Activated CD8-positive, alpha-beta memory T cell treated with anti-CD3 and anti-CD28 coated beads, Interleukin-2, amount 50 U/mL, for 24 hours (primary cell): ENCODE measurements at regions not wholly inside any gene's neighbourhood (a gene's known extent, or its start where the extent isn't known, plus 50 kb on each side); places are given as distances from the start of the nearest gene placed in this dataset.
"Not testable (repeated sequence)": the region's sequence is repeated elsewhere in the genome, so short reads cannot be mapped to it uniquely, and the experiment has no call there.

Experiments
- DNase-seq: peaks from one replicate; pipeline ENCODE4 v3.0.0-alpha.2; 2020; ENCODE audit errors: extremely low read depth

GRCh38 chr3:195970873-195971272, 62.5 kb upstream of the TNK2 start:
- not testable (repeated sequence) for DNase-seq

GRCh38 chr3:195969838-195970776, 61.8 kb upstream of the TNK2 start:
- DNase-seq = not testable (repeated sequence)

- not testable (repeated sequence) for DNase-seq
Observed at GRCh38 chr3:195969341-195969740, 61.0 kb upstream of the TNK2 start.

GRCh38 chr3:195968104-195968503, 59.8 kb upstream of the TNK2 start:
- not testable (repeated sequence) for DNase-seq

GRCh38 chr3:195967387-195967720, 59.0 kb upstream of the TNK2 start:
- not testable (repeated sequence) for DNase-seq

DNA sequence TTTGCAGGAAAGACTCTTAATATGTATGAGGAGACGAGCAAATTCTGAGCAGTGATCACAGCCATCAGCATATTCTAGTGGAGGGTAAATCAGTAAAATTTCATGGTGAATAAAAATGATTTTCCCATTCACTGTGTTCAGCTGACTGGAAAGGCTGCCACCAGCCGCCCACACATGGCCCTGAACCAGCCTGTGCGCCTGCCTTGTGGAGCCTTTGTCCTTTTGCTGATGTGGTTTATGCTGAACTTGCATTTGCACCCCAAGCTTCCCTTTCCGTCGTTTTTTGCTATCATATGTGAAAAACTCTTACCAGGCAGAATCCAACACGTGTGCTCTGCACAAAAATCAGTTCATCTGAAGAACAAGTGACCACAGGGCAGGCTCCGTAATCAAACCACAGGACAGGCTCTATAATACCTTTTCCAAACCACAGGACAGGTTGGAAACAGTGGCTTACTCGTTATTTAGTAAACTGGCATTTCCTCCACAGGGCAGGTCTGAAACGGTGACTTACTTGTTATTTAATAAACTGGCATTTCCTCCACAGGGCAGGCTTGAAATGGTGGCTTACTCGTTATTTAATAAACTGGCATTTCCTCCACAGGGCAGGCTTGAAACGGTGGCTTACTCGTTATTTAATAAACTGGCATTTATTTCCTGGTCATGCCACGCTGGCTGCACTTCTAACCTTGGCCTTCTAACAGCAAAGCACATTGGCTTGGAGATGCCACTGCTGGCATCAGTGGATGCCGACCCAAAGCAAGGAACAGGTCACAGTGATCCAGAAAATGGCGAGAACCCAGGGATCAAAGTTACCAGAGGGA, 58.4 kb upstream of the TNK2 start:
- DNase-seq = not testable (repeated sequence)

- DNase-seq = not testable (repeated sequence)
Observed at GRCh38 chr3:195965217-195965616, 56.9 kb upstream of the TNK2 start.

- DNase-seq = not testable (repeated sequence)
Observed at GRCh38 chr3:195964318-195965107, 56.2 kb upstream of the TNK2 start.

GRCh38 chr3:195962222-195962621, 53.9 kb upstream of the TNK2 start:
- not testable (repeated sequence) for DNase-seq

DNA sequence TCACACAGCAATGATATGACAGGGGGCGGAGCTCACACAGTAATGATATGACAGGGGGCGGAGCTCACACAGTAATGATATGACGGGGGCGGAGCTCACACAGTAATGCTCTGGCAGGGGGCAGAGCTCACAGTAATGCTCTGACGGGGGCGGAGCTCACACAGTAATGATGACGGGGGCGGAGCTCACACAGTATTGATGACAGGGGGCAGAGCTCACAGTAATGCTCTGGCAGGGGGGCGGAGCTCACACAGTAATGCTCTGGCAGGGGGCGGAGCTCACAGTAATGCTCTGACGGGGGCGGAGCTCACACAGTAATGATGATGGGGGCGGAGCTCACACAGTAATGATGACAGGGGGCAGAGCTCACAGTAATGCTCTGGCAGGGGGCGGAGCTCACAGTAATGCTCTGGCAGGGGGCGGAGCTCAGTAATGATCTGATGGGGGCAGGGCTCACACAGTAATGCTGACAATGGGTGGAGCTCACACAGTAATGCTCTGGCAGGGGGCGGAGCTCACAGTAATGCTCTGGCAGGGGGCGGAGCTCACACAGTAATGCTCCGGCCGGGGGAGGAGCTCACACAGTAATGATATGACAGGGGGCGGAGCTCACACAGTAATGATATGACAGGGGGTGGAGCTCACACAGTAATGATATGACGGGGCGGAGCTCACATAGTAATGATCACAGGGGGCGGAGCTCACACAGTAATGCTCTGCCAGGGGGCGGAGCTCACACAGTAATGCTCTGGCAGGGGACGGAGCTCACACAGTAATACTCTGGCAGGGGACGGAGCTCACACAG, 52.8 kb upstream of the TNK2 start:
- DNase-seq = not testable (repeated sequence)

DNA sequence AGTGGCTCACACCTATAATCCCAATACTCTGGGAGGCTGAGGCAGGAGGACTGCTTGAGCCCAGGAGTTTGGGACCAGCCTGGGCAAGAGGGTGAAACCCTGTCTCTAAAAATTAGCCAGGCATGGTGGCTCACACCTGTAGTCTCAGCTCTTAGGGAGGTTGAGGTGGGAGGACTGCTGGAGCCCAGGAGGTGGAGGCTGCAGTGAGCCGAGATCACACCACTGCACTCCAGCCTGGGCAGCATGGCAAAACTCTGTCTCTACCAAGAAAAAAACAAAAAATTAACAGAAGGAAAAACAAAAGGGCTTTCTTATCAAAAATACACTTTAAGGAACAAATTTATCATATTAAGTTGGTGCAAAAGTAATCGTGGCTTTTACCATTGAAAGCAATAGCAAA, 51.8 kb upstream of the TNK2 start:
- DNase-seq = not testable (repeated sequence)

GRCh38 chr3:195959367-195960157, 51.2 kb upstream of the TNK2 start:
- DNase-seq = not testable (repeated sequence)

GRCh38 chr3:195958736-195959135, 50.4 kb upstream of the TNK2 start:
- not testable (repeated sequence) for DNase-seq
